ENCODE measurements at regions not wholly inside any gene's neighbourhood (a gene's known extent, or its start where the extent isn't known, plus 50 kb on each side); places are given as distances from the start of the nearest gene placed in this dataset.

- Histone ChIP-seq H2BK12ac (ENCODE audit: insufficient read length, low read depth, low read length) (no peak overlapping the region), H2BK5ac (ENCODE audit: insufficient read length, low read length) (no peak overlapping the region), H4K8ac (replicated peaks; ENCODE audit: insufficient read length, low read depth, low read length) (no peak overlapping the region), H3K23me2 (ENCODE audit: insufficient read length, low read depth, low read length, poor library complexity, severe bottlenecking) (no peaks in the 10 kb centered on the region), H3K9me3 (ENCODE audit: control insufficient read depth, low read depth, low read length) (no peaks in the 10 kb centered on the region), H3K27ac (ENCODE audit: insufficient read length, low read depth, low read length) (no peak overlapping the region), H3K14ac (ENCODE audit: insufficient read depth, low read length) (no peak overlapping the region), H2AK5ac (ENCODE audit: insufficient read length, low read length) (no peak overlapping the region), H2BK15ac (ENCODE audit: low read depth, low read length) (no peak overlapping the region), H2AFZ (ENCODE audit: low read length) (no peak overlapping the region), H3K27me3 (ENCODE audit: insufficient read depth, low read length) (no peaks in the 10 kb centered on the region), H2BK120ac (ENCODE audit: low read depth, low read length, poor library complexity, severe bottlenecking) (no peak overlapping the region), H3K4me1 (ENCODE audit: insufficient read depth, low read length) (no peaks in the 10 kb centered on the region), H3K79me1 (ENCODE audit: insufficient read depth, low read depth, low read length, poor library complexity, severe bottlenecking) (no peaks in the 10 kb centered on the region), H3K9ac (ENCODE audit: extremely low read depth, insufficient read length, low read length) (no peak overlapping the region), H2BK20ac (ENCODE audit: low read depth, low read length, poor library complexity, severe bottlenecking) (no peak overlapping the region), H3T11ph (ENCODE audit: low read length) (no peak overlapping the region), H3K23ac (ENCODE audit: insufficient read length, low read depth, low read length) (no peak overlapping the region), H4K91ac (ENCODE audit: insufficient read length, low read depth, low read length) (no peak overlapping the region), H3K56ac (ENCODE audit: insufficient read length, low read depth, low read length) (no peak overlapping the region), H3K18ac (ENCODE audit: insufficient read length, low read depth, low read length) (no peak overlapping the region), H3K79me2 (ENCODE audit: insufficient read depth, low read length) (no peaks in the 10 kb centered on the region), H3K4ac (ENCODE audit: low read depth, low read length) (no peak overlapping the region), H4K20me1 (ENCODE audit: control insufficient read depth, insufficient read depth, insufficient read length) (no peaks in the 10 kb centered on the region), H4K5ac (ENCODE audit: insufficient read length, low read depth, low read length) (no peak overlapping the region), H3K4me2 (ENCODE audit: insufficient read depth, insufficient read length, low read length) (no peak overlapping the region)
- H3K4me3 Mint-ChIP-seq: no peak overlapping the region
- H3K9me3 Mint-ChIP-seq: no peaks in the 10 kb centered on the region; a peak in 1 of 5 replicates
- TF ChIP-seq CTCF (conservative IDR thresholded peaks at IDR 0.05): no peak
- H3K27ac Mint-ChIP-seq: no peak overlapping the region
- WGBS (ENCODE audit: extremely low coverage, insufficient read length, low lambda C conversion rate): no CpG with 5 or more reads among the region's 7 CpGs
- peaks cover 2 to 5% of the 10 kb centered on the region in 2 experiments; a peak in 1 of 4 replicates for H3K4me1 Mint-ChIP-seq
- DNase-seq: no peak
- no peaks in the 10 kb centered on the region; the same call in 1 of the 2 replicates for H3K27me3 Mint-ChIP-seq (ENCODE audit: low read depth)
- no peaks in the 10 kb centered on the region for H3K36me3 Mint-ChIP-seq (ENCODE audit: insufficient read depth in 1 of 3, low read depth in 3 of 3)
These were observed 72.3 kb upstream of the RFC3 start for GRCh38 chr13:33745370-33746324.
